ENCODE measurements at regions not wholly inside any gene's neighbourhood (a gene's known extent, or its start where the extent isn't known, plus 50 kb on each side); places are given as distances from the start of the nearest gene placed in this dataset.
"Not testable (repeated sequence)": the region's sequence is repeated elsewhere in the genome, so short reads cannot be mapped to it uniquely, and the experiment has no call there.

- DNase-seq (ENCODE audit: low read depth in 2 of 2) = no peak
Observed at GRCh38 chr3:150328654-150329040, 79.5 kb upstream of the TSC22D2 start.

GRCh38 chr3:150327678-150328653 is 80.1 kb upstream of the TSC22D2 start:
- no peak for DNase-seq (ENCODE audit: low read depth in 2 of 2)

DNA sequence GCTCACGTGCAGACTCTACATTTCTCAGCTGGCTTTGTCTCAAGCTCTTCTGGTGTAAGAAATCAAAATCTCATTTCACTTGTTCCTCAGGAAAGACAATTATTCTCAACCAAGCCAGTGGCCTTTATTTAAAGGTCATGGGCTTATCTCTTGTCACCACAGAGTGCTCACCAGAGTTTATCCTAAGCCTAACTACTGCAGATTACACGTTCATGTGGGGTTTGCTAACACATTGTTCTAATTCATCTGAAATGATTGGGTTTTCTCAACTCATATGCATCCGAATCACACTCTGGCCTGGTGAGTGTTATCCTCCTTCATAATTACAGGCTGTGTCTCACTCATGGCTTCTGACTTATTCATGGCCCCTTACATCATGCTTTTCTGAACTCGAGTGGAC is 83.3 kb upstream of the TSC22D2 start:
- no peak for DNase-seq (ENCODE audit: low read depth in 2 of 2)

GRCh38 chr3:150324245-150324644 is 83.9 kb upstream of the TSC22D2 start:
- no peak for DNase-seq (ENCODE audit: low read depth in 2 of 2)

DNA sequence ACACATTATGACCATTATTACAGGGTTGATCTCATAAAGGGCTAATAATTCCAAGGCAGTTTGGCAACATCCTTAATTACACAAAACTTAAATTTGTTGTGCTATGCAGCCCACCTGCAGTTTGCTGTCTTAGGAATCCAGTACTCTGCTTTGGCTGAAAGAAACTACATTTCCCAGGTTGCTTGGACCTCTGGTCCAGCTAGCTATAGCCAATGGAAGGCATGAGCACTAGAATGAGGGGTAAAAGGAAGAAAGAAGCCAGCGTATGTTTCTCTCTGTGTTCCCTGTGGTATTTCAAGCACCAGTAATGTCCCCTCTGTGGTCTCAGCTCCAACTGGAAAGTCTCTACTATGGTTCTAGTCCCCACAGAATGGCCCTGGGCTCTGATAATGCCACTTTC is 84.3 kb upstream of the TSC22D2 start:
- no peak for DNase-seq (ENCODE audit: low read depth in 2 of 2)

DNA sequence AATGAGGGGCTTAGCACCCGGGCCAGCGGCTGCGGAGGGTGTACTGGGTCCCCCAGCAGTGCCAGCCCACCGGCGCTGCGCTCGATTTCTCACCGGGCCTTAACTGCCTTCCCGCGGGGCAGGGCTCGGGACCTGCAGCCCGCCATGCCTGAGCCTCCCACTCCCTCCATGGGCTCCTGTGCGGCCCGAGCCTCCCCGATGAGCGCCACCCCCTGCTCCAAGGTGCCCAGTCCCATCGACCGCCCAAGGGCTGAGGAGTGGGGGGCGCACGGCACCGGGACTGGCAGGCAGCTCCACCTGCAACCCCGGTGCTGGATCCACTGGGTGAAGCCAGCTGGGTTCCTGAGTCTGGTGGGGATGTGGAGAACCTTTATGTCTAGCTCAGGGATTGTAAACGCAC is 85.0 kb upstream of the TSC22D2 start:
- not testable (repeated sequence) for DNase-seq (ENCODE audit: low read depth in 2 of 2)

GRCh38 chr3:150320971-150321370 is 87.1 kb upstream of the TSC22D2 start:
- not testable (repeated sequence) for DNase-seq (ENCODE audit: low read depth in 2 of 2)

DNA sequence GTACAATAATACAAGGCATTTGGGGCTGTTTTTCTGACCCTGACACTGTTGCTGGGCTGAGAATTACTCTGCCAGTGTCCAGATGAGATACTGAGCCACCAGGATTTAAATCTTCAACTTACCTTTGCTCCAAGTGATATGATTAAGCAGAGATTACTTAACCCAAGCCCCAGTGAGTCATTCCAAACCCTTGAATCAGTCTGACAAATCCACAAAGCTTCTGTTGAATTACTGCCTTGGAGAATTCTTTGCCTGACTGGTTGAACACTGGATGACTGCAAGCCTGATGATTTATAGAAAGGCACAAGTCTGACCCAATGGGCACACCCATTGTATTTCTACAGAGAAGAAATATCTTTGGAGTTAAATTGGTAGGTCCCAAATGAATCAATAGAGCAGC is 88.2 kb upstream of the TSC22D2 start:
- no peak for DNase-seq (ENCODE audit: low read depth in 2 of 2)

- DNase-seq (ENCODE audit: low read depth in 2 of 2) = no peak
Observed at GRCh38 chr3:150317469-150317868, 90.6 kb upstream of the TSC22D2 start.

DNA sequence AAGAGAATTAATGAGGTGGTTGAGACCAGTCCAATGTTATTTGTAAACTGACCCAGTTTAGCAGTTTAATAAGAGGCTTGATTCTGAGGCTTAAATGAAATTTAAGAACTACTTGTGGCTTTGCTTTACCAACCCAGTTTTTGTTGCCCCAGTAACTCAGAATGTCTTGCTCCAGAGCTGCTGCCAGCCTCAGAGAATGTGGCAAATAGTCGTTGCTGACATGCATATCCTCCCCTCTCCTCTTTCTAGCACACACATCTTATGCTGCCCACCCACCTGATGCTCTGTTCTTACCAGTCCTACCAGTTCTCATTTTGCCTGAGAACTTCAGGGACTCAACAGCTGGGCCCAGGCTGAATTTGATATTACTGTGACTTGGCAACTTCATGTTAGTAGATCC is 92.4 kb upstream of the TSC22D2 start:
- no peak for DNase-seq (ENCODE audit: low read depth in 2 of 2)

- DNase-seq (ENCODE audit: low read depth in 2 of 2) = no peak
Observed at GRCh38 chr3:150314248-150315004, 93.7 kb upstream of the TSC22D2 start.

- no peak for DNase-seq (ENCODE audit: low read depth in 2 of 2)
Observed at GRCh38 chr3:150312018-150312657, 96.0 kb upstream of the TSC22D2 start.

DNA sequence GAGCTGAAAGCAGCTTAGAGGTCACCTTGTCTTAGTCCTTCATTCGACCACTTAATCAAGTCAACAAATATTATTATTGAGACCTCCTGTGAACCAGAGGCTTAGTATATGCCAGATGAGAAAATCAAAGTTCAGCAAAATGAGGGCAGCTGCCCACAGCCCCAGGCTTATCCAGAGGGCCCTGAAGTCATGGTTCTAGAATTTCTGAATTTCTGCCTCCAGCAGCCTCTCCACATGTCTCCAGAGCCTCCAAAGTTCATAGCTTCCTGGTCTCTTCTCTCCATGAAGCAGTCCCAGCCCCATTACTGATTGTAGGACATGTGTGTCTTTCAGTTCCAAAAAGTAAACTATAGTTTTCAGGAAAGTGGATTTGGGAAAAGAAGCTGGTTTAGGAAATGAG is 96.9 kb upstream of the TSC22D2 start:
- no peak for DNase-seq (ENCODE audit: low read depth in 2 of 2)

- no peak for DNase-seq (ENCODE audit: low read depth in 2 of 2)
Observed at GRCh38 chr3:150309557-150309956, 98.5 kb upstream of the TSC22D2 start.

DNA sequence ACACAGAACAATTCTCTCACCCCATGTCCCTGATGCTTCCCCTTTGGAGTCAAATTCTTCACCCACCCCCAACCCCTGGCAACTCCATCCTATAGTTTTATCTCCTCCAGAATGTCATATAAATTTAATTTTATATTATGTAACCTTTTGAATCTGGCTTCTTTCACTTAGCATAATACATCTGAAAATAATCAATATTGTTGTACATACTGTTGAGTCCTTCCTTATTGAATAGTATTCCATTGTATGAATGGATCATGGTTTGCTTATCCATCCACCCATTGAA is 98.9 kb upstream of the TSC22D2 start:
- no peak for DNase-seq (ENCODE audit: low read depth in 2 of 2)

GRCh38 chr3:150308481-150309256 is 99.4 kb upstream of the TSC22D2 start:
- no peak for DNase-seq (ENCODE audit: low read depth in 2 of 2)

DNA sequence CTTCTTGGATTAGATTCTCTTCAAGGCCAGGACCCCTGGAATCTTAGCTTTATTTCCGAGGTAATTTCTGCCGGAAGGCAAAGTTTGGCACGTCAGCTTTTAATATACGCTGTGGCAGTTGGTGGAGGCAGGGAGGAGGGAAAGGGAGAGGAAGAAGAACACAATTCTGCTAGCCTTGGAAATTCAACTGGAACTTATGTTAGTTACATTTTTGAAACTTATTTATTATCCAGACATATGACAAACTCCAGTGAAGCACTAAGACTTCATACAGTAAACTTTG is 100.1 kb upstream of the TSC22D2 start:
- no peak for DNase-seq (ENCODE audit: low read depth in 2 of 2)

DNA sequence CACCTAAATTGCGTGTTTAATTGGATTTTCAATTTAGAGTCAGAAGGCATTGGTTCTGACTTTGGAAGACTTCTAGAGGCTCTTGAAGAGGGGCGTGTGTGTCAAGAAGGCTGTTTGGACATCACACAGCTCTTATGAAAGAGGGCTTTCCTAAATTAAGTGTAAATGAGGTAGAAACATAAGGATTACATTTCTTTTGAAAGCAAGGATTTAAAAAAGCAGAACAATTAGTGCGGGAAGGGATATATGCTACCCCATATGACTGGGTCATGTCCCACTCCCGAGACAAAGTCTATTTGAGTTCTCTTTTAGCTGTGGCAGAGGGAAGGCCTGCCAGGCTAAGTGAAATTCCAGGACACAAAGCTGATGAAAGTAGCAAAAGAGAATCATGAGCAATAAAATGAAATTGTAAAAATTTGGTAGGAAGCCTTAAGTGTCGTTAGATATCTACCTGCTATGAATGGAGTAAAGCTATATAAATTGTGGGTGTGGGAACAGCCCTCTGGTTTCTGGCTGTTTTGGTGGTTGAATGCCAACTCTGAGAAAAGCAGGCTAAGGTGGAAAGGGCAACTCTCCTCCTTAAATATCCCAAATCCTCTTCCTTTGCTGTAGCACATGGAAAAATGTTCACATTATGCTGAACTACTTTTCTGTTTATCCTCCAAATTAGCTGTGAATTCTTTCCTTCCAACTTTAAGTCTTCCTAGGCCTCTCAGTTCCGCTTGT is 100.6 kb upstream of the TSC22D2 start:
- no peak for DNase-seq (ENCODE audit: low read depth in 2 of 2)

DNA sequence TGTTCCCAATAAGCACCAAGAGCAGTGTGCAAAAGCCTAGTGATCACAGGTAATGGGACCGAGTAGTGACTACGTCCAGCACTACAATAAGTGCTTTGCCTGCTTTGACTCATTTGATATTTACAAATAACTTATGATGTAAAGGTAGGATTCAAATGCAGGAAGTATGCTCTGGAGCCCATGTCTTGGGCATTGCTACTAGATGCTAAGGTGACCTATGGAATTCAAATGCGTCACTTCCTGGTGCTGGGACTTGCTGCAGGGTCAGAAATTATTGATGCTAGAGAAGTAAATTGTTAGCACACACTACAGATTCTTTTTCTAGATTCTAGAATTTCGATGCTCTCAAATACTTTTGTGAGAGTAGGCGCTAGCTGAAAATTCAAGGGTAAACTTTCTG is 101.2 kb upstream of the TSC22D2 start:
- no peak for DNase-seq (ENCODE audit: low read depth in 2 of 2)

GRCh38 chr3:150306083-150306482 is 102.0 kb upstream of the TSC22D2 start:
- DNase-seq (ENCODE audit: low read depth in 2 of 2) = no peak

- no peak for DNase-seq (ENCODE audit: low read depth in 2 of 2)
Observed at GRCh38 chr3:150303768-150304167, 104.3 kb upstream of the TSC22D2 start.

All from stimulated activated CD8-positive, alpha-beta memory T cell treated with anti-CD3 and anti-CD28 coated beads, Interleukin-15, amount 100 ng/mL, for 48 hours (primary cell).